ENCODE measurements at regions not wholly inside any gene's neighbourhood (a gene's known extent, or its start where the extent isn't known, plus 50 kb on each side); places are given as distances from the start of the nearest gene placed in this dataset.
A peak's percentile ranks its signal among the peaks of the same experiment; 100 is the strongest.
"Not testable (repeated sequence)": the region's sequence is repeated elsewhere in the genome, so short reads cannot be mapped to it uniquely, and the experiment has no call there.

DNA sequence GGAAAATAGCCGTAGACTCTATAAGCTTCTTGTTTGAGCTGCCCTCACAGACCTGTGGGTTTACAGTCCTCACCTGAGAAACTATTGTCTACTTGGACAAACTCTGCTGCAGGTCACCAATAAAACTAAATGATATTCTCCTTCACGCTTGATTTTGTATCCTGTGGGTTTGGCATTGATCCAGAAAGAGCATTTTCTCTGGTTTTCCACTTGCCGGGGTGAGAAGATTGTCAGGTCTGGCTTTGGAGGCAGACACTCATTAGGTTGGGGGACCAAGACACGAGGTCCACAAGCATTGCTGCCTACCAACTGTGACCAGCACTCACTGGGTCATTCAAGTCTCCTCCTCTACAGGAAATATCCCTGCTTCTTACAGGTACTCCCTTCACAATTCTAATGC lies 68.5 kb downstream of the CDC14C start:
- DNase-seq = no peak
- intact Hi-C loops (cut with DNase I) = no loop called here

DNA sequence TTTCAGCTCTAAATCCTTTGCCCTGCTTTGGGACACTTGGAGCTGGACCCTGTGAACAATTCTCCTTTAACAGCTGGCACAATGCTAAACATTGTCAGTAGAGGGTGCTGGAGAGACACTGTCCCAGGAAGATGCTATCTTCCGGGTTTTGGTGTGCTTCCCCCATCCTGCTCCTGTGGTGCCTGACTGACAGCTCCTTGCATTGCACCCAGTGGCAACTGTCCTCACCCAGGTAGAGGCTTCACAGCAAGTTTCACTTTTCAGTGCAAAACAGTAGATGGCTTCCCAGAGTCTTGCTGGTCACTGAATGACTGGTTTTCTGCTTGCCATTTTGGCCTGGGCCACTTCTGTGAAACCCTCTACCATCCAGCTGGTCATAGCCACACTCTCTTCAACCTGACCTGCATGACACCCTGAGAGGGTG lies 77.3 kb downstream of the CDC14C start:
- DNase-seq = peak in 1 of 10 donors; percentile 49
- intact Hi-C loops (cut with DNase I) = no loop called here

DNA sequence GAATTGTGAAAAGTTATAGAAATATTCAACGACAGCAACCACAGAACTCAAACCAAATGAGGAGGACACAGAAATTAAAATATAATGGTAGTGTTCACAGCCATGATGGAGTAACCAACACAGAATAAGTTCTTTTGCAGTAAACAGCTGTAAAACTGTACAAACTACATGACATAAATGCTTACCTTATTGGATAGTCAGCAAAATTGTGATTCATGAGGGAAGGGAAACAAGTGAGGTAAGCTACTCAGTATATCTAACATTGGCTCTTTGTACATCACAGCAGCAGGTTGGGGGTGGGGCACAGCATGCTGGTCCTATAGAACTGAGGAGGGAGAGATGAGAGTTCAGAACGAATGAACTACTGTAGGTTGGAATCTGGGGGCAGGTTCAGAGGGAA lies 86.4 kb downstream of the CDC14C start:
- intact Hi-C loops (cut with DNase I) = no loop called here
- no peak for DNase-seq

DNA sequence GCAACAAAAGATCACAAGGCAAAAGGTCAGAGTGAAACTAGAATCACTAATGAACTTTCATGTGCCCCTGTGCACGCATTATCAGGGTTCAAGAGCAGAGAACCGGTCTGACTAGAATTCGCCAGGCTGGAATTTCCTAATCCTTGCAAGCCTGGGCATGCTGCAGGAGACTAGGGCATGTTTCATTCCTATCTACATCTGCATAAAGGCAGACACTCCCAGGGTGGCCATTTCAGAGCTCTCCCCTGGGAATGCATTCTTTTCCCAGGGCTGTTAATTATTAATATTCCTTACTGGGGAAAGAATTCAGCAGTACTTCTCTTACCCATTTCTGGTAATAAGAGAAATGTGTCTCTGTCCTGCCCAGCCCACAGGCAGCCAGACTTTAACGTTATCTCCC lies 90.5 kb downstream of the CDC14C start:
- DNase-seq = no peak
- intact Hi-C loops (cut with DNase I) = no loop called here

DNA sequence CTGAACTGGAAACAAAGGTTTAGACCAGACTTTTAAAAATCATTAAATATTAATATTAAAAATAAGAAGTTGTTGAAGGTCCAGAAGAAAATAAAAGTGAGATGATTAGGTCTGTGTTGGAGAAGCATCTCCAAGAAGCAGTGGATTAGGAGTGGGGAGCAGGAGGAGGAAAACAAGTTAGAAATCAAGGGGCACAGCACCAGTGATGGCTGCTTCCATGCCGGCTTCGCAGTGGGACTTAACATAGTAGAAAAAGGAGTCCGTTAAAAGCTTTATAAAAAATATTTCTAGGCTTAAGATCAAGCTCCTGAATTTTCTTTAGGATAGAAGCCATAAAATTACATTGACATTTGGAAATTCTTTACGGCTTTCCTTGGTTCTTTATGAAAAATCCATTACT lies 95.8 kb downstream of the CDC14C start:
- intact Hi-C loops (cut with DNase I) = no loop called here
- DNase-seq = peak in 1 of 10 donors; percentile 50

DNA sequence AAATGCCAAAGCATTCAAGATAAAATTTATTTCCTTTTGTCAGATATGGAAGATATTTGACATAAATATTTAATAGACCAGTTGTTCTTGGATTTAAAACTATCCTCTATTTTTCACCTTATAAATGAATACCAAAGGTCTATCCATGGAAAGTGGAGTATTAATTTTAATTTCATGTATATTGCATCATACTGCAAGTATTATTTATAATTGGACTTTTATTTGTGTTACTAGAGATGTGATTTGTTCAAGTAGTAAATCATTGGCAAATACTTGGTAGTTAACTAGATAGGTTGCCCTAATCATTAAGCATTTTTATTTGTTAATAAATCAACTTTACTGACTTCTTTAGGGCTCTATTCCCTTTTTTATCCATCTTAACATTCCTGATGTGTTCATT lies 98.1 kb downstream of the CDC14C start:
- intact Hi-C loops (cut with DNase I) = no loop called here
- DNase-seq = no peak

DNA sequence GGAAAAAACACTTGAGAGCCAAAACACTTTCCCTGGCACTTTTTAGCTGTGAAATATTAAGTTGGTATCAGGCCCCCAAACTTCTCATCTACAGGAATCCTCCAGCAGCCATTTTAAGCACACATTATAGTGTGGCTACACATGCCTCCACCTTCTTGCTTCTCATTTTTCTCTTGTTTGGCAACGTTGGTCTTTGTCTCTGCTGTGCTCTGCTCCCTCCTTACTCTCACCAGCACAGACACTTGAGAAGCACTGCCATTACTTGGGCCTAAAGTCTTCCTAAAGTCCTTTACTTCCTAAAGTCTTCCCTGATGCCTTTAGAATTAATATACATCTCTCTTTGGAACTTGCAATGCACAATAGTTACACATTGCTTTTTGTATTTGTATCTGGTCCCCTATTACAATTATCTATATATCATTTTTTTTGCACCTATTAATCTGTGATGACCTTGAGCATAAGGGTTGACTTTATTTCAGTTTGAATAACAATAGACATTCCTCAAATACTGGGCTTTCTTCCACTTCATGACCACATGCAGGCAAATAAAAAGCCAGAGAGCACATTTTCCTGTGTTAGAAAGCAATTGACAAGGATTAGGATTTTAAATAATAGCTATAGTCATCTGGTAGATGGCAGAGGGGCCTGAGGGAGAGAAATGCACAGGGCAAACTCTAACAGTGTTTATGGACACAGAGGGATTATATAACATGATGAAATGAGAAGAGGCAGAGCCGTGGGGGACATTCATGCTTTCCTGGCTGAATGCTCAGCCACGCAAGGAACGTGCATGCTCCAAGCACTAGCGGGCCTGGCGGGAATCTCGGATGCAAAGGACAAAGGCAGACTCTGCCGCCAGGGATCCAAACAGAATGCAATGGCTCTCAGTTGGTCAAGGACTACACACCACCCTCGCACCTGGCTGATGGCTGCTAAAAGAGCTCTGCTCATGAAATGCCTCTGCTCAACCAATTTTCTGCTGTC lies 99.3 kb downstream of the CDC14C start:
- intact Hi-C loops (cut with DNase I) = no loop called here

DNA sequence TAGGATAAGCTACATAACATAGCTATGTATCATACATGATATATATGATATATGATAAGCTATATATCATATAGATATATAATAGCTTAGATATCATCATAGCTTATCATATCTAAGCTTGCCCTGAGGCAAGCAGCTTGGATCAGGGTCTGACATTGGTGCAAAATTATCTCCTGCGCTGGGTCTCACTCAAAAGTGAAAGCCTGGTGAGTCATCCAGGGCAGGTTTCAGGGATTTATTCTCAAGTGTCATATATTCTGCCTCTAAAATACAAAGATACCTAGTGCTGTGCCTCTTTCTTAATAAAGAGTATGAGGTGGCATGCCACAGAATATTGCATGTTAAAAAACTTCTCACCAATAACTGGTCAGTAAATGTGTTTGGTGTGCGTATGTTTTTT lies 105.9 kb downstream of the CDC14C start:
- DNase-seq = no peak
- intact Hi-C loops (cut with DNase I) = no loop called here

More for the DNA sequence above, 99.3 kb downstream of the CDC14C start:
- peak in 2 of 10 donors; percentile 45 to 70 for DNase-seq

DNA sequence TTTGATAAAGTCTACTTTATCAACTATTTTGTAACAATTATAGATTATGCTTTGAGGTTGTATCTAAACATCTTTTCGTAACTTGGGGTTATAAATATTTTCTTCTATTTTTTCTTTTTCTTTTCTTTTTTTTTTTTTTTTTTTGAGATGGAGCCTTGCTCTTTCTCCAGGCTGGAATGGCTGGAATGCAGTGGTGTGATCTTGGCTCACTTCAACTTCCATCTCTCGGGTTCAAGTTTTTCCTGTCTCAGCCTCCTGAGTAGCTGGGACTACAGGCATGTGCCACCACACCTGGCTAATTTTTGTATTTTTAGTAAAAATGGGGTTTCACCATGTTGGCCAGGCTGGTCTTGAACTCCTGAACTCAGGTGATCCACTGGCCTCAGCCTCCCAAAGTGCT lies 108.8 kb downstream of the CDC14C start:
- intact Hi-C loops (cut with DNase I); DNase-seq: not testable (repeated sequence)

DNA sequence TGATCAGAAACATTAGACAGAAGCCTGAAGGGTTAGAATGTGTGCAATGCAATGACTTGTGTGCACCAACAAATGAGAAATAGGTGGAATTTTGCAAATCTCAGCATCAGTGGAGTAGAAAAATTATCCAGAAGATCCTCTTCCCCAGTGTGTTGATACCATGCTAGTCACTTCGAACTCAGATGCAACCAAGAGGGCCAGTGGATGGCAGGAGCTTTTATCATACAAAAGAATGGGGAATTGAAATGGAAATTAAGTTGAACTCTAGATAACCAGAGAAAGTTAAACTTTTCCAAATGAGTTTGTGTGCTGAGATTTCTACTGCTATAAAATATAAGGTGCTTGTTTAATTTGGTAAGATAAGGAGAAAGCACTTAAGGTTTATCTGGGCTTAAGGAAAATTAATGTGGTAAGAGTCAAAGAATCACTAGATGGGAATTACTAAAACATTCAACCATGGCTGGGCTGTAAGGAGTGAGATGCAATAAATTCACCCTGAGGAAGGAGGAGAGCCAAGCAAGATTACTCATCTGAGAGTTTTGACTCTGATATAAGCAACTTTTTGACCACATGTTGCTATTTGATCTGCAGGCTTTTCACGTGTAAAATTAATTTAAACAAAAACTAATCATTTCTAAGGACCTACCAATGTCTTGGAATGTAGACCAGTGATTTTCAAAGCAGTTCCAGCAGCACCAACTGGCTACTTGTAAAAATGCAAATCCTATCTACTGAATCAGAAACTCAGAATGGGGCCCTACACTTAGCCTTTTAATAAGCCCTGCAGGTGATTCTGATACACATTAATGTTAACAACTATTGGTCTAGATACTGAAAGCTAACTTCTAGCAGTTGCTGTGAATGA lies 113.2 kb downstream of the CDC14C start:
- intact Hi-C loops (cut with DNase I) = no loop called here
- no peak for DNase-seq

DNA sequence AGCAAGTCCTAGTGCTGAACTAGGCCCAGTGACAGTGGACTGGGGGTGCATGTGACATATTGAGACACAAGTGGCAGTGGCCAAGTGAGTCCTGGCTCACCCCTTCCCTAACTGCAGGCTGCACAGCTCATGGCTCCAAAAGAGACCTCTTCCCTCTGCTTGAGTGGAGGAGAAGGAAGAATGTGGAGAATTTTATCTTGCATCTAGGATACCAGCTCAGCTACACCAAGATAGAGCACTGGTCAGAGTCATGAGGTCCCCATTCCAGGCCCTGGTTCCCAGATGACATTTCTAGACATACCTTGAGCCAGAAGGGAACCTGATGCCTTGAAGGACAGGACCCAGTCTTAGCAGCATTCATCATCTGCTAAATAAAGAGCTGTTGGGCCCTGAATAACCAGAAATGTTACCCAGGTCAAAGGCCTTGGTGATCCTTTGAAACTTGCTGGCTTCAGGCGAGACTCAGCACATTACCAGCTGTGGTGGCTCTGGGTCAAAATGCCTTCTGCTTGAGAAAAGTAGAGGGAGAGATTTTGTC lies 114.5 kb downstream of the CDC14C start:
- DNase-seq = no peak
- intact Hi-C loops (cut with DNase I) = no loop called here

DNA sequence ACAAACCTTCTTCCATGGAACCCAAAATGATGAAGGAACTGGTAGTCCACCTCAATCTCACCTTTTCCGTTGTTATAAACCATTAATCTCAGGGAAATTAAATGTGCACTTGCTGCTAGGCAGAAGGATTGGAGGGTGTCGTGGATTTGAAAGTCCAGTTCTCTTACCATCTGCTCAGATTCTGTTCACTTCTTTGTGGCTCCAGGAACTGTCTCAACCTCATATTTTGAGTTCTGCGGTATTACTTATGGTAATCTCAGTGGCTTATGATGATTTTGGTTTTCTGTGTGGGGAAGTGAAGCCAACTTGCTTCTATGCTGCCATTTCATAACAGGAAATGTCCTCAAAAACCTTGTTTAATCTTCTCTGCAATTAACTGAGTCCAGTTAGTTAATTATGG lies 136.4 kb downstream of the CDC14C start:
- no peak for DNase-seq

DNA sequence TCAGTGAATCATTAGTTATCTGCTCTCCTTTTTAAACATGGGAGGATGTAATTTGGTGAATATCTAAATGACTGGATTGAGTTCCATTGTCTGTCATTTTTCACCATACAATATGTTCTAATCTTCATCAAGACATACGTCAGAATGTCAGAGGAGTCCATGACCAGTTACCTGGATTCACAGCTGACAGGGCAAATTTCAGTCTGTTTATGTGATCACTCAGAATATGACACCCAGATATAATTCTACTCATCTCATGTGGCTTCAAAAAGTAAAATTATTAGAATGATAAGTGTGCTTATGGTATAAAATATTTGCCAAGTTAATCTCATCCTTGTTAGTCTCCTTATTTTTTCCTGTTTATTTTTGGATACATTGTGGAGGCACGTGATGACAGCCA lies 150.2 kb downstream of the CDC14C start:
- intact Hi-C loops (cut with DNase I) = no loop called here
- DNase-seq = no peak

More for the DNA sequence above, 136.4 kb downstream of the CDC14C start:
- intact Hi-C loops (cut with DNase I) = no loop called here

DNA sequence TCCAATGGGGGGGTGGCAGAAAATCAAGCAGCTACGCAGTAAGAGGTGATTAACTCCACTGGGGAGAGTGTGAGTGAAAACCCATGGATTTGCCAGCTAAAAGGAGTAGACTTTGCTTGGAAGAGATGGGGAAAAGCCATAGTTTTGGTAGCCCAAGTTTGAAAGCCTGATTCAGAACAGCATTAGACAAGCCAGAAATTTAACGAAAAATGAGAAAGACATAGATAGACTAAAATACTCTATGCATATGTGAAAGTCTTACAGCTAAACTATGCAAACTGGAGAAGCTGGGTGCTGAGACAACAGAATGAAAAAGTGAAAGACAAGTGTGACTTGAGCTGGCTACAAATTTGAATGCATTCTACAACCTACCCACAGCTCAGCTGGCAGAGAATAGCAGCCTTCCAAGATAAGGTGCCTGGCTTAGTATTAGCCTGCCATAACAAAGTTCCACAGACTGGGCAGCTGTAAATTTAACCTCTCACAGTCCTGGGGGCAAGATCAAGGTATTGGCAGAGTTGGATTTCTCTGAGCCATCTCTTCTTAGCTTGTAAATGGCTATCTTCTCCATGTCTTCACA lies 156.6 kb downstream of the CDC14C start:
- no peak for DNase-seq
- intact Hi-C loops (cut with DNase I) = no loop called here

DNA sequence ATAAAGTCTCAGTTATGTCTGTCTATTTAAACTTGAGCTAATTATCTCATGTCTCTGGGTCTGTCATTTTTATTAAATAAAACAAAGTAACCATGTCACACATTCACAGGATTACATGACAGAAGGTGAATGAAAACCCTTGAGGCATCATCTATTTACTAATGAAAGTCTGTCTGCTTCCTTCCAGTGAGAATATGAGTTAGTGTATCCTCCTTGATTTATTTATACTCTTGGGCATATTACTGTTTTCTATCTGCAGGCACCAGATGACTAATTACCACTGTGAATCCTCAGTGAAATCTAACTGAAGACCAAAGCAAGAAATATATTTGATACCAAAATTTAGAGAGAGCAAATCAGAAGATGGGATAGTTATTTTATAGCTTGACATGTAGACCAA lies 163.7 kb downstream of the CDC14C start:
- intact Hi-C loops (cut with DNase I) = no loop called here
- no peak for DNase-seq

DNA sequence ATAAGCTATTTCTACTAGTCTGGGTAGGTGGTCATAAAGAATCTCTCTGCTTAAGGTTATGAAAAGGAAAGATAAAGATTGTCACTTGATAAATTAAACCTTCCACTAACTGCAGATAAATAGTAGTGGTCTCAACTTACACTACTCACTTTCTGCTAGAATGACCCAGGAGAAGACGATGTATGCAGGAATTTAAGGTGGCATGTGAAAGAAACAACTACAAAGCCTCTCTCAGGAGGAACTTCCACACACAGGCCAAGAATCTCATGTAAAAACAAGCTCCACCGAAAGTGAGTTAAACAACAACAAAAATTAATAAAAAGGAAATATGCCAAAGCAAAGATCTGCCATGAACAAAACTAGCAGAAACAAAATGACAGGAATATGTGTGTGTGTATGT lies 165.4 kb downstream of the CDC14C start:
- intact Hi-C loops (cut with DNase I) = no loop called here
- DNase-seq = no peak

DNA sequence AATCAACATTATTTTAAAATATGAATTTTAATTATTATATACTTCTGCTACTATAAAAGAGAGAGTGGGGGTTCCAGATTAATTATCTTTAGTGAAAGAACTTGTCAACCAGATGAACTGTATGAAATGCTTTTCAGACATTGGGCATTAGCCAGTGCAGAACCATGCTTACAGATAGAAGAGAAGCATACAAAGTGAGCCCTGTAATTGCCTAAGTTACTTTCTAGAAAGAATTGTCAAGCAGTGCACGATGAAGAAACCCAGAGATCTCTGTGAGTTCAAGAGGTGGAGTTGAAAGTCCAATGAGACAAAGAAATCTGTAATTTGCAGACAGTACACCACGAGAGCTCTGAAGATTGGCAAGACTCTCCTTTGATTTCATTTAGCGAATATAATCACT lies 166.7 kb downstream of the CDC14C start:
- intact Hi-C loops (cut with DNase I) = no loop called here
- DNase-seq = no peak

DNA sequence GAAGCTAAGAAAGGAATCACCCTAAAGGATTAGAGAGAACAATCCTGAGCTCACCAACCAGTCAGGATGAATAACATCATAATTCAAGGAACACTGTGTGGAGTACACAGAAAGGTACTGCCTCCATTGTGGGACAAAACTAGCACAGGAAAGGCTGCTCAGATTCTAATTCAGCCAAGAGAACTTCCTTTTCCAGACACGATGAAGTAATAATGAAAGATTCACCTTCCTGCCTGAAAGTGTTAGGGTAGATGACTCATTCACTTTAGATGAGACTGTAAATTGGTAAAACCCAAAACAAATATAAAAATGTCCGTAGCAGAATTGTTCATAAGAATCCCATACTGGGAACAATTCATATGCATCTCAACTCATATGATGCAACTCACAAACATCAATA lies 167.2 kb downstream of the CDC14C start:
- DNase-seq = no peak
- intact Hi-C loops (cut with DNase I) = no loop called here

DNA sequence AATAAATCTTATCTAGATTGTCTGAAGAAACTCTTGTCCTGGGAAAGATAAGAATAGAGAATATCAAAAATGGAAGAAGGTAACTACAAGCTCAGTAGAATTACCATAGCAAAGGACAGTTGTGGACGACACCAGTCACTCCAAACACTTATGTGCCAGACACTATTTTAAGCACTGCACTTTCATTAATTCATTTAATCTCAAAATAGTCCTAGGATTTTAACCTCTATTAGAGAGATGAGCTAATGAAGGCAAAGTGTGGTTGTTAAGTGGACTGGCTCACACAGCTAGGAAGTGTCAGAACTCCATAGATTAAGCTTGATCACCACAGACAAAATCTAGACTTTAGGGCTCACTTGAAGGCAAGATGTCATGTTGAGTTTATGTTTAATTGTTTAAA lies 168.9 kb downstream of the CDC14C start:
- intact Hi-C loops (cut with DNase I) = no loop called here
- DNase-seq = no peak

DNA sequence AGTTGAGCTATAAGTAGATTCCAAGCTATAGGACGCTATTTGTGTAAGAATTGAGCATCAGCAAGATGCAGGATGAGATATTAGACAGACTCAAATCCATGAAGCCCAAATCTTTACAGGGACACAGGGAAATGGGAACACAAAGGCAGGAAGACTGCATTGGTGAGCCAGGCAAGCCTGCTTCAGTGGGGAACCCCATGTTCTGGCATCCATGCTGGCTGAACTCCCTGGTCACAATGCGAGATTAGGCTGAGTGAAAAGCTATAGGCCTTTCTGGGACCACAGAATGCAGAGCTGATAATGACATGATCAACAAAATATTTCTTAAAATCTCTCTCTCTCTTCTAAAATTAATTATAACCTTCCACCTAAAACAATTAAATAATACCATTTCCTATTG lies 170.5 kb downstream of the CDC14C start:
- DNase-seq = no peak
- intact Hi-C loops (cut with DNase I) = no loop called here

Data from posterior cingulate gyrus (tissue), 11 donors.